OCI-LY1 (cell line): ENCODE measurements at regions not wholly inside any gene's neighbourhood (a gene's known extent, or its start where the extent isn't known, plus 50 kb on each side); places are given as distances from the start of the nearest gene placed in this dataset.

Experiments used
- H2AFZ ChIP-seq: fragments of 200-600 bp; sonication (generic), shearing (Covaris generic); 2 replicates; pipeline ENCODE4 v1.6.0; 2014; ENCODE audit warnings: antibody characterized with exemption, mild to moderate bottlenecking, low read length
- H3F3A ChIP-seq: fragments of 200-600 bp; sonication (generic), shearing (Covaris generic); 2 replicates; pipeline ENCODE4 v1.6.0; 2014; ENCODE audit warnings: mild to moderate bottlenecking, antibody characterized with exemption, low read length, moderate library complexity; ENCODE audit not compliant: insufficient read depth
- H3K27ac ChIP-seq: fragments of 200-600 bp; sonication (generic); 2 replicates; pipeline ENCODE4 v1.5.1; 2014; ENCODE audit warnings: low read length, mixed run types, mild to moderate bottlenecking, low read depth; ENCODE audit not compliant: poor library complexity, severe bottlenecking
- H3K27me3 ChIP-seq: fragments of 200-600 bp; sonication (generic); 2 replicates; pipeline ENCODE4 v1.6.0; 2014; ENCODE audit warnings: antibody characterized with exemption, mild to moderate bottlenecking, low read length, moderate library complexity; ENCODE audit not compliant: insufficient read depth
- H3K36me3 ChIP-seq: fragments of 200-600 bp; sonication (generic); 2 replicates; pipeline ENCODE4 v1.6.1; 2014; ENCODE audit warnings: mild to moderate bottlenecking, antibody characterized with exemption, low read length, moderate library complexity, mixed read lengths; ENCODE audit not compliant: insufficient read depth
- H3K4me1 ChIP-seq: fragments of 200-600 bp; sonication (generic); 2 replicates; pipeline ENCODE4 v1.5.1; 2014; ENCODE audit warnings: mild to moderate bottlenecking, low read length, moderate library complexity; ENCODE audit not compliant: insufficient read depth, severe bottlenecking
- H3K4me2 ChIP-seq: fragments of 200-600 bp; sonication (generic), shearing (Covaris generic); 2 replicates; pipeline ENCODE4 v1.6.1; 2014; ENCODE audit warnings: low read length
- H3K4me3 ChIP-seq: fragments of 200-600 bp; sonication (generic); 2 replicates; pipeline ENCODE4 v1.5.1; 2014; ENCODE audit warnings: low read length, low read depth, mild to moderate bottlenecking, mixed read lengths; ENCODE audit not compliant: poor library complexity, severe bottlenecking
- H3K79me2 ChIP-seq: fragments of 200-600 bp; shearing (Covaris generic); 2 replicates; pipeline ENCODE4 v1.6.1; 2016; ENCODE audit warnings: mixed run types, low read length, mixed read lengths; ENCODE audit not compliant: insufficient read depth
- H3K9ac ChIP-seq: fragments of 200-600 bp; sonication (generic), shearing (Covaris generic); 2 replicates; pipeline ENCODE4 v1.6.1; 2014; ENCODE audit warnings: mild to moderate bottlenecking, low read length, mixed read lengths
- H3K9me2 ChIP-seq: fragments of 200-600 bp; sonication (generic), shearing (Covaris generic); 2 replicates; pipeline ENCODE4 v1.6.1; 2014; ENCODE audit warnings: low read depth, mild to moderate bottlenecking, low read length, mixed read lengths
- H3K9me3 ChIP-seq: fragments of 200-600 bp; shearing (Covaris generic); 2 replicates; pipeline ENCODE4 v1.6.1; 2014; ENCODE audit warnings: low read length, mixed read lengths
- H4K20me1 ChIP-seq: fragments of 200-600 bp; sonication (generic), shearing (Covaris generic); 2 replicates; pipeline ENCODE4 v1.6.0; 2016; ENCODE audit warnings: mild to moderate bottlenecking, low read length; ENCODE audit not compliant: insufficient read depth
- CTCF ChIP-seq: fragments of 200-600 bp; sonication (generic), shearing (Covaris generic); IDR thresholded peaks from 2 replicates; pipeline ENCODE4 v1.5.1; 2017; ENCODE audit warnings: mild to moderate bottlenecking, antibody characterized with exemption, low read length, moderate library complexity, mixed read lengths
- EZH2 ChIP-seq: fragments of 200-600 bp; sonication (generic), shearing (Covaris generic); IDR thresholded peaks from 2 replicates; pipeline ENCODE4 v1.8.0; 2017; ENCODE audit warnings: borderline replicate concordance, mixed run types, mild to moderate bottlenecking, antibody characterized with exemption, low read length, moderate library complexity, mixed read lengths

GRCh38 chr4:145420595-145421214 is 60.9 kb upstream of the SMAD1 start:
- Histone ChIP-seq H3K27ac (no peak overlapping the region), H3K79me2 (no peaks in the 10 kb centered on the region), H3K9ac (no peak overlapping the region), H3K4me2 (no peak overlapping the region), H3K9me2 (no peaks in the 10 kb centered on the region), H2AFZ (no peak overlapping the region), H3K9me3 (peaks cover 9% of the 10 kb centered on the region; the same call in 1 of the 2 replicates), H3F3A (no peaks in the 10 kb centered on the region), H4K20me1 (no peaks in the 10 kb centered on the region), H3K4me3 (no peak overlapping the region), H3K4me1 (peaks cover 6% of the 10 kb centered on the region), H3K27me3 (no peaks in the 10 kb centered on the region), H3K36me3 (no peaks in the 10 kb centered on the region)
- no peak for TF ChIP-seq EZH2
- TF ChIP-seq CTCF = no peak

DNA sequence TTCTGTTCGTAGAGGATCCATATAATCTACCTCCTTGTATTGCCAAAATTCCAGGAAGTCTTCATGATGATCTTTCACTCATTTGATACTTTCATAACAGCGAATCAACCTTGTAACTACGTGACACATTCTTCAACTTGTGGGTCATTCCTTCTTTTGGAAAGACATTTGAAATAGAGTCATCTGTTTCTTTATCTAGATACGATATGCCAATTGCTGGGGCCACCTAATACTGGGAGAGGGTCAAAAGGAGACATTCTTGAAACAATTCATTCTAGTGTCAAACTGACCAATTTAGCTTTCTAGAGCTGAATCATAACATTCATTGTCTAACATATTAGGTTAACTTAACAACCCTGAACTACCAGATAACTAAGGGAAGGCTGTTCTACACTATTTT is 62.9 kb upstream of the SMAD1 start:
- no peaks in the 10 kb centered on the region for H3K79me2 ChIP-seq
- H3K9me3 ChIP-seq = no peaks in the 10 kb centered on the region; the same call in 1 of the 2 replicates
- no peaks in the 10 kb centered on the region for H4K20me1 ChIP-seq
- no peak overlapping the region for H3K9ac ChIP-seq
- TF ChIP-seq CTCF (no peak), EZH2 (no peak)
- no peaks in the 10 kb centered on the region for H3K27me3 ChIP-seq
- peaks cover 6% of the 10 kb centered on the region for H3K4me1 ChIP-seq
- no peak overlapping the region for H3K4me3 ChIP-seq
- no peak overlapping the region for H3K4me2 ChIP-seq
- no peak overlapping the region for H2AFZ ChIP-seq
- H3K36me3 ChIP-seq = no peaks in the 10 kb centered on the region
- H3F3A ChIP-seq = no peaks in the 10 kb centered on the region
- no peak overlapping the region for H3K27ac ChIP-seq
- no peaks in the 10 kb centered on the region for H3K9me2 ChIP-seq

DNA sequence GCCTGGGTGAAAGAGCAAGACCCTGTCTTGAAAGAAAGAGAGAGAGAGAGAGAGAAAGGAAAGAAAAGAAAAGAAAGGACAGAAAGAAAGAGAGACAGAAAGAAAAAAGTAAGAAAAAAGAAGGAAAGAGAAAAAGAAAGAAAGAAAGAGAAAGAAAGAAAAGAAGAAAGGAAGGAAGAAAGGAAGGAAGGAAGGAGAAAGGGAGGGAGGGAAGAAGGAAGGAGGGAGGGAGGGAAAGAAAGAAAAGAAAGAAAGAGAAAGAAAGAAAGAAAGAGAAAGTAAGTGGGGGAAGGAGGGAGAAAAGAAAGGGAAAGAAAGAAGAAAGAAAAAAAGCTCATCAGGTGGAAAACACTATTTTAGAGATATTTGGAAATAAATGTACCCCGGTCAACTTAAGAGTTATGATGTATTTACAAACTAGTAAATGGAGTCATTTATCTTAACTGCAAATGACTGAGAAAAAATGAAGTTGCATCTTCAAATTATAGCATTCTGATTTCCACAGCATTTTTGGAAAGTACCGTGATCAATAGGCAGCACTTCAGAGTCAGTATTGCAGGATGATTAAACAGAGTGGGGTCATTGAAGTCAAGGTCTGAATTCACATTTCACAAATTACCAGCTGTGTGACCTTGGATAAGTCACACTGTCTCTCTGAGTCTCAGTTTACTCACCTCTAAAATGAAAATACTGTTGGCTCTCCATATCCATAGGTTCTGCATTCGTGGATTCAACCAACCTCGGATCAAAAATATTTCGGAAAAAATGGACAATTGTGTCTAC is 64.1 kb upstream of the SMAD1 start:
- no peaks in the 10 kb centered on the region for H3K36me3 ChIP-seq
- H4K20me1 ChIP-seq = no peaks in the 10 kb centered on the region
- no peak overlapping the region for H3K27ac ChIP-seq
- no peak overlapping the region for H3K4me3 ChIP-seq
- peaks cover 8% of the 10 kb centered on the region for H3K4me1 ChIP-seq
- H3K9ac ChIP-seq = no peak overlapping the region
- no peaks in the 10 kb centered on the region for H3F3A ChIP-seq
- H2AFZ ChIP-seq = no peak overlapping the region
- TF ChIP-seq EZH2 (no peak), CTCF (no peak)
- H3K4me2 ChIP-seq = no peak overlapping the region
- H3K27me3 ChIP-seq = no peaks in the 10 kb centered on the region
- H3K9me3 ChIP-seq = no peaks in the 10 kb centered on the region
- no peaks in the 10 kb centered on the region for H3K79me2 ChIP-seq
- H3K9me2 ChIP-seq = no peaks in the 10 kb centered on the region
